Neural cell (in vitro differentiated cells): ENCODE measurements at regions not wholly inside any gene's neighbourhood (a gene's known extent, or its start where the extent isn't known, plus 50 kb on each side); places are given as distances from the start of the nearest gene placed in this dataset.

Experiments used
- CTCF ChIP-seq: fragments of 450-650 bp; IDR thresholded peaks from 2 replicates; pipeline ENCODE4 v1.5.1; 2014; ENCODE audit warnings: antibody characterized with exemption, mild to moderate bottlenecking, moderate library complexity; ENCODE audit not compliant: poor library complexity, severe bottlenecking
- EP300 ChIP-seq: fragments of 450-650 bp; conservative IDR thresholded peaks from 2 replicates; pipeline ENCODE4 v1.6.1; 2014; ENCODE audit warnings: antibody characterized with exemption, mild to moderate bottlenecking, moderate library complexity; ENCODE audit not compliant: poor library complexity, severe bottlenecking
- EZH2 ChIP-seq: fragments of 200-600, 300-800 bp; shearing (Covaris generic), sonication (generic); IDR thresholded peaks from 2 replicates; pipeline ENCODE4 v1.6.1; 2014; ENCODE audit warnings: antibody characterized with exemption, low read length, borderline replicate concordance, mild to moderate bottlenecking; ENCODE audit not compliant: insufficient read depth, poor library complexity, severe bottlenecking
- MXI1 ChIP-seq: fragments of 450-650 bp; conservative IDR thresholded peaks from 2 replicates; pipeline ENCODE4 v1.6.1; 2014; ENCODE audit warnings: antibody characterized with exemption, mild to moderate bottlenecking; ENCODE audit not compliant: poor library complexity, severe bottlenecking
- RAD21 ChIP-seq: fragments of 450-650 bp; conservative IDR thresholded peaks from 2 replicates; pipeline ENCODE4 v1.6.1; 2014; ENCODE audit warnings: antibody characterized with exemption, mild to moderate bottlenecking, moderate library complexity
- SMC3 ChIP-seq: fragments of 450-650 bp; conservative IDR thresholded peaks from 2 replicates; pipeline ENCODE4 v1.6.1; 2014; ENCODE audit warnings: antibody characterized with exemption, mild to moderate bottlenecking, moderate library complexity; ENCODE audit not compliant: poor library complexity

- peak; percentile 68 for TF ChIP-seq CTCF
- peak; percentile 73 for TF ChIP-seq RAD21
- no peak for TF ChIP-seq MXI1
- TF ChIP-seq SMC3: peak; percentile 73
- TF ChIP-seq EZH2: no peak
- TF ChIP-seq EP300: no peak
Measured at GRCh38 chr4:103915224-103915869, 195.6 kb upstream of the TACR3 start.
